H1 (cell line): ENCODE measurements at regions not wholly inside any gene's neighbourhood (a gene's known extent, or its start where the extent isn't known, plus 50 kb on each side); places are given as distances from the start of the nearest gene placed in this dataset.

Source experiments
- CTCF ChIA-PET: fragments of 300-600 bp; sonication (Branson Sonifier 250); formaldehyde crosslinking; loops from one replicate; lab custom pipeline; 2021; ENCODE audit not compliant: partially characterized antibody; lab: Charles Lee
- POLR2A ChIA-PET: fragments of 300-600 bp; sonication (Branson Sonifier 250); formaldehyde crosslinking; loops from one replicate; lab custom pipeline; 2021; ENCODE audit warnings: inconsistent platforms; ENCODE audit not compliant: partially characterized antibody; lab: Charles Lee
- DNase-seq, 2 experiments: peaks; one replicate each; pipeline versions ENCODE4 v3.0.0 to v3.0.0-alpha.2; 2010 to 2022; ENCODE audit warnings: low spot score in 2 of 2, low read depth in 1 of 2, mixed read lengths in 1 of 2
- FAIRE-seq: peaks from 2 replicates; lab custom pipeline; 2011; peaks lifted over from hg19 to GRCh38; lab: Jason Lieb, UNC
- H2AFZ ChIP-seq: 2 replicates; pipeline ENCODE4 v1.8.1; 2012; ENCODE audit warnings: low read length, inconsistent platforms
- H2AK5ac ChIP-seq: 2 replicates; pipeline ENCODE4 v1.6.1; 2013; ENCODE audit warnings: low read depth, low read length
- H2BK120ac ChIP-seq: replicated peaks from 2 replicates; pipeline ENCODE3; 2013; ENCODE audit warnings: low read depth, low read length, inconsistent platforms
- H2BK12ac ChIP-seq: 2 replicates; pipeline ENCODE4 v1.6.1; 2013; ENCODE audit warnings: low read depth, low read length
- H2BK15ac ChIP-seq: 2 replicates; pipeline ENCODE4 v1.6.1; 2013; ENCODE audit warnings: low read length
- H2BK20ac ChIP-seq: 2 replicates; pipeline ENCODE4 v1.6.1; 2013; ENCODE audit warnings: low read length
- H2BK5ac ChIP-seq: 2 replicates; pipeline ENCODE4 v1.6.1; 2013; ENCODE audit warnings: low read depth, low read length
- H3K14ac ChIP-seq: 2 replicates; pipeline ENCODE4 v1.6.1; 2013; ENCODE audit warnings: inconsistent platforms; ENCODE audit not compliant: insufficient read length
- H3K18ac ChIP-seq: 2 replicates; pipeline ENCODE4 v1.6.1; 2013; ENCODE audit warnings: low read length; ENCODE audit errors: extremely low read depth
- H3K23ac ChIP-seq: 2 replicates; pipeline ENCODE4 v1.6.1; 2013; ENCODE audit warnings: inconsistent platforms; ENCODE audit not compliant: insufficient read length
- H3K23me2 ChIP-seq: 2 replicates; pipeline ENCODE4 v1.6.1; 2013; ENCODE audit warnings: low read depth, low read length
- H3K27ac ChIP-seq: 2 replicates; pipeline ENCODE4 v1.6.1; 2011; ENCODE audit warnings: low read depth, low read length, inconsistent platforms
- H3K27me3 ChIP-seq, 4 experiments: replicated peaks in 1 of 4; 1 replicate in 1 of 4; 2 replicates in 3 of 4; pipeline versions ENCODE4 v1.6.1 to v1.8.1; 2011 to 2013; ENCODE audit warnings: low read length in 3 of 4, mild to moderate bottlenecking in 3 of 4, inconsistent platforms in 2 of 4, mixed read lengths in 2 of 4, moderate library complexity in 1 of 4; ENCODE audit not compliant: control insufficient read depth in 3 of 4, insufficient read depth in 3 of 4; ENCODE audit errors: extremely low read depth in 1 of 4
- H3K36me3 ChIP-seq, 4 experiments: 2 replicates each; pipeline versions ENCODE4 v1.6.1 to v1.8.1; 2011 to 2013; ENCODE audit warnings: mild to moderate bottlenecking in 4 of 4, low read length in 3 of 4, moderate library complexity in 2 of 4, control low read depth in 1 of 4, inconsistent platforms in 1 of 4; ENCODE audit not compliant: insufficient read depth in 4 of 4, control insufficient read depth in 2 of 4
- H3K4ac ChIP-seq: replicated peaks from 2 replicates; pipeline ENCODE3; 2013; ENCODE audit warnings: low read length, low read depth, mixed read lengths, inconsistent platforms; ENCODE audit not compliant: insufficient read length
- H3K4me1 ChIP-seq, 4 experiments: replicated peaks in 1 of 4; 1 replicate in 1 of 4; 2 replicates in 3 of 4; pipeline versions ENCODE4 v1.6.1 to v1.8.1; 2011 to 2013; ENCODE audit warnings: low read length in 3 of 4, inconsistent platforms in 2 of 4, mixed read lengths in 1 of 4; ENCODE audit not compliant: insufficient read depth in 4 of 4, control insufficient read depth in 3 of 4
- H3K4me2 ChIP-seq, 2 experiments: 2 replicates each; pipeline versions ENCODE4 v1.6.1 to v1.8.1; 2011 to 2013; ENCODE audit warnings: low read depth in 2 of 2, low read length in 2 of 2, control low read depth in 1 of 2, inconsistent platforms in 1 of 2, mild to moderate bottlenecking in 1 of 2; ENCODE audit not compliant: insufficient read depth in 1 of 2
- H3K4me3 ChIP-seq, 4 experiments: fragments of 200-600, 300-600 bp in 1 of 4; sonication (generic), shearing (Covaris generic), sonication (Bioruptor Twin) in 1 of 4; 2 replicates each; pipeline versions ENCODE4 v1.5.1 to v1.8.1; 2011 to 2016; ENCODE audit warnings: low read length in 4 of 4, low read depth in 3 of 4, control low read depth in 2 of 4, inconsistent platforms in 2 of 4, mild to moderate bottlenecking in 2 of 4, mixed read lengths in 1 of 4, moderate library complexity in 1 of 4; ENCODE audit not compliant: insufficient read depth in 2 of 4; ENCODE audit errors: extremely low read depth in 1 of 4
- H3K56ac ChIP-seq: replicated peaks from 2 replicates; pipeline ENCODE3; 2013; ENCODE audit warnings: low read depth, mild to moderate bottlenecking, mixed read lengths, low read length, inconsistent platforms; ENCODE audit not compliant: insufficient read length
- H3K79me1 ChIP-seq: 2 replicates; pipeline ENCODE4 v1.6.1; 2013; ENCODE audit warnings: low read depth, low read length, control low read depth
- H3K79me2 ChIP-seq, 2 experiments: 2 replicates each; pipeline versions ENCODE4 v1.6.1 to v1.8.1; 2012 to 2013; ENCODE audit warnings: low read length in 2 of 2, mild to moderate bottlenecking in 2 of 2, inconsistent platforms in 1 of 2; ENCODE audit not compliant: insufficient read depth in 2 of 2, control insufficient read depth in 1 of 2
- H3K9ac ChIP-seq, 4 experiments: replicated peaks in 1 of 4; 1 replicate in 1 of 4; 2 replicates in 3 of 4; pipeline versions ENCODE4 v1.6.1 to v1.8.1; 2011 to 2013; ENCODE audit warnings: low read depth in 3 of 4, low read length in 3 of 4, control low read depth in 2 of 4, mild to moderate bottlenecking in 2 of 4, moderate library complexity in 2 of 4, inconsistent platforms in 1 of 4; ENCODE audit errors: extremely low read depth in 1 of 4
- H3K9me3 ChIP-seq, 2 experiments: 2 replicates each; pipeline versions ENCODE4 v1.6.1 to v1.8.1; 2012 to 2013; ENCODE audit warnings: mild to moderate bottlenecking in 2 of 2, moderate library complexity in 2 of 2, control low read depth in 1 of 2, inconsistent platforms in 1 of 2, low read depth in 1 of 2, low read length in 1 of 2, mixed read lengths in 1 of 2; ENCODE audit not compliant: insufficient read depth in 2 of 2
- H4K20me1 ChIP-seq, 2 experiments: replicated peaks in 1 of 2; 2 replicates each; pipeline versions ENCODE3 to v1.8.1; 2011 to 2013; ENCODE audit warnings: inconsistent platforms in 2 of 2, low read length in 2 of 2, mild to moderate bottlenecking in 1 of 2; ENCODE audit not compliant: insufficient read depth in 2 of 2, control insufficient read depth in 1 of 2
- H4K5ac ChIP-seq: 2 replicates; pipeline ENCODE4 v1.6.1; 2013; ENCODE audit warnings: low read length, low read depth, mixed read lengths, inconsistent platforms; ENCODE audit not compliant: insufficient read length
- H4K8ac ChIP-seq: 2 replicates; pipeline ENCODE4 v1.8.0; 2013; ENCODE audit warnings: mild to moderate bottlenecking, moderate library complexity, low read length, inconsistent platforms; ENCODE audit not compliant: insufficient read depth; ENCODE audit errors: extremely low read depth
- H4K91ac ChIP-seq: replicated peaks from 2 replicates; pipeline ENCODE3; 2013; ENCODE audit warnings: low read length, mixed read lengths, inconsistent platforms; ENCODE audit not compliant: insufficient read length
- CTBP2 ChIP-seq: IDR thresholded peaks from 2 replicates; pipeline ENCODE4 v1.7.0; 2011; ENCODE audit warnings: borderline replicate concordance, mild to moderate bottlenecking, moderate library complexity, mixed read lengths, low read length; ENCODE audit not compliant: insufficient read depth, insufficient read length
- SP2 ChIP-seq: IDR thresholded peaks from 2 replicates; pipeline ENCODE4 v1.6.1; 2012; ENCODE audit warnings: mild to moderate bottlenecking, low read length, inconsistent platforms
- WGBS, 2 experiments: shearing (Covaris generic) in 1 of 2; methylation state at CpG; one replicate each; pipeline versions ENCODE4 v1.1.6 to v1.1.7; 2013 to 2015; ENCODE audit warnings: low lambda C conversion rate in 2 of 2, mixed read lengths in 2 of 2, inconsistent platforms in 1 of 2, low coverage in 1 of 2, missing lambda C conversion rate in 1 of 2; ENCODE audit not compliant: insufficient replicate concordance in 2 of 2, insufficient coverage in 1 of 2, insufficient read length in 1 of 2; ENCODE audit errors: extremely low coverage in 1 of 2, missing lambda C conversion rate in 1 of 2; 5-methylcytosine and 5-hydroxymethylcytosine counted together
- TF ChIP-seq, protein P1 (sequence below): IDR thresholded peaks from 2 replicates; pipeline ENCODE4 v1.6.1; 2012; ENCODE audit warnings: inconsistent platforms

DNA sequence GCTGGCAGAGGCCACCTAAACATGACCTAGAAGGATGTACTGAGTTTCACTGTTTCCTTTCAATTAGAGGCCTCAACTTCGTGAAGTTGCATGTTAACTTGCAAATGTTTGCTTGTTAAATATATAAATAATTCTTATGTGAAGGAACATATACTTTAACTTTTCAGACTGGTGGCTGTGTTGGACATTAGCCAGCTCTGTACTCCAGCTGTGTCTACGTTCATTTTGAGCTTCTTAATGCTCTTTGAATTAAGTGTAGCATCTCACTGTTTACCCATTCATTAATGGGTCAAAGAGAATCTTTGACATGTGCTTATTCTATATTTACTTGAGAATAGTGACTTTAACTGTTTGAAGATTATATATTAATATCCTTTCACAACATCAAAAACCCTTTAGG, 823.2 kb upstream of the ID2 start:
- Histone ChIP-seq H4K91ac (no peak overlapping the region), H2BK15ac (no peak overlapping the region), H3K9ac (no peak overlapping the region), H3K27ac (no peak overlapping the region), H4K5ac (no peak overlapping the region), H3K4me3 (no peak overlapping the region), H3K4me1 (peaks cover 0 to 4% (median 0%) of the 10 kb centered on the region in 4 experiments; a peak in 1 of 7 replicates), H4K20me1 (no peaks in the 10 kb centered on the region), H3K27me3 (no peaks in the 10 kb centered on the region), H3K4me2 (no peak overlapping the region), H3K4ac (no peak overlapping the region), H2AFZ (no peak overlapping the region), H2AK5ac (no peak overlapping the region), H3K79me1 (no peaks in the 10 kb centered on the region), H4K8ac (no peak overlapping the region), H2BK12ac (no peak overlapping the region), H3K23me2 (no peaks in the 10 kb centered on the region), H3K79me2 (no peaks in the 10 kb centered on the region), H3K14ac (no peak overlapping the region), H3K23ac (no peak overlapping the region), H2BK5ac (no peak overlapping the region), H3K36me3 (no peaks in the 10 kb centered on the region), H3K18ac (no peak overlapping the region), H3K56ac (no peak overlapping the region), H2BK120ac (no peak overlapping the region), H2BK20ac (no peak overlapping the region; the same call in 1 of the 2 replicates), H3K9me3 (no peaks in the 10 kb centered on the region; a peak in 1 of 4 replicates)
- ChIA-PET POLR2A (interaction anchor here (0.6 to 2.2 kb wide), 7 partner anchors 9 to 119 kb away, joined by 3 to 8 read pairs (median 3); no protein-coding TSS in a partner anchor), CTCF (interaction anchor here (0.8 to 1.4 kb wide), 2 partner anchors 11 to 834 kb away, joined by 3 to 5 read pairs; no protein-coding TSS in a partner anchor)
- WGBS, 2 experiments, result 84% methylated on average over 2 of the region's 2 CpGs; no CpG with 5 or more reads in 1 of the 2 experiments
- FAIRE-seq, result no peak
- DNase-seq, result no peak
- TF ChIP-seq CTBP2, result no peak
- TF ChIP-seq, protein P1, sequence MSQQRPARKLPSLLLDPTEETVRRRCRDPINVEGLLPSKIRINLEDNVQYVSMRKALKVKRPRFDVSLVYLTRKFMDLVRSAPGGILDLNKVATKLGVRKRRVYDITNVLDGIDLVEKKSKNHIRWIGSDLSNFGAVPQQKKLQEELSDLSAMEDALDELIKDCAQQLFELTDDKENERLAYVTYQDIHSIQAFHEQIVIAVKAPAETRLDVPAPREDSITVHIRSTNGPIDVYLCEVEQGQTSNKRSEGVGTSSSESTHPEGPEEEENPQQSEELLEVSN, result no peak
- no peak for TF ChIP-seq SP2
